ENCODE measurements at regions not wholly inside any gene's neighbourhood (a gene's known extent, or its start where the extent isn't known, plus 50 kb on each side); places are given as distances from the start of the nearest gene placed in this dataset.

DNA sequence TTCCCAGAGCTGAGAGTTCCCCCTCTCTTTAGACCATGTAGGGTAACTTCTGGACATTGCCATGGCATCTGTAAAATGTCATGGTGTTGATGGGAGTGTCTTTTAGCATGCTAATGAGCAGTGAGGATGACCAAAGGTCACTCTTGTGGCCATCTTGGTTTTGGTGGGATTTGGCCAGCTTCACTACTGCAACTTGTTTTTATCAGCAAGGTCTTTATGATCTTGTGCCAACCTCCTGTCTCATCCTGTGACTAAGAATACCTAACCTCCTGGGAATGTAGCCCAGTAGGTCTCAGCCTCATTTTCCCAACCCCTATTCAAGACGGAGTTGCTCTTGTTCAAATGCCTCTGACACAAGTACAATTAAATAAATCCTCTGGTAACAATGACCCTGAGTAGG is 244.4 kb downstream of the NEDD1 start:
- no peak for TF ChIP-seq ISL1 (CRISPR knock-in tag; IDR thresholded peaks at IDR 0.05)
- no peak for TF ChIP-seq RARB (CRISPR knock-in tag; IDR thresholded peaks at IDR 0.05)
- no peak for TF ChIP-seq ZNF70 (CRISPR knock-in tag; IDR thresholded peaks at IDR 0.05)

Measured in SK-N-SH treated with all-trans-retinoic acid at 6 μM for 48 hours (cell line).